ENCODE measurements at regions not wholly inside any gene's neighbourhood (a gene's known extent, or its start where the extent isn't known, plus 50 kb on each side); places are given as distances from the start of the nearest gene placed in this dataset.

GRCh38 chr1:60287536-60287935, 214.0 kb upstream of the C1orf87 start:
- TF ChIP-seq CTCF (IDR thresholded peaks at IDR 0.05) (no peak), ZFX (IDR thresholded peaks at IDR 0.05; ENCODE audit: borderline replicate concordance) (no peak)
